CD4-positive, alpha-beta T cell treated with Interleukin-17A for 1 hour (primary cell): ENCODE measurements at regions not wholly inside any gene's neighbourhood (a gene's known extent, or its start where the extent isn't known, plus 50 kb on each side); places are given as distances from the start of the nearest gene placed in this dataset.
"Not testable (repeated sequence)": the region's sequence is repeated elsewhere in the genome, so short reads cannot be mapped to it uniquely, and the experiment has no call there.

Source experiments
- DNase-seq: peaks from one replicate; pipeline ENCODE4 v3.0.0-alpha.2; 2020

DNA sequence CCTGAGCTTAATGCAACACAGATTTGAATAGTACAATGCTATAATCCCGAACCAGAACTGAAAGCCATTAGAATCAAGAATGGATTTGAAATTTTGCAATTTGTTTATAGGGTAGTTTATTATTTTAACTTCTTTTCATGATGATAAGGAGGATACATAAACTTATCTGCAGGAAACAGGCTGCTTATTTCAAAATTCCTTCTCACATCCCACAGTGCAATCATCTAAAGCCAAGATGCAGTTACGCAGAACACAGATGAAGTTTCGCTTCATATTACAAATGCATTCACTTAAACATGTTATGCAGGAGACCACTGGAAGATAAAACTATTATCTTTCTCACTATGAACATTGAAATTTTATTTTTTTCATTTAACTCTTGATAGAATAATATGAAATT lies 1019.6 kb downstream of the PLA2G4A start:
- DNase-seq: no peak

DNA sequence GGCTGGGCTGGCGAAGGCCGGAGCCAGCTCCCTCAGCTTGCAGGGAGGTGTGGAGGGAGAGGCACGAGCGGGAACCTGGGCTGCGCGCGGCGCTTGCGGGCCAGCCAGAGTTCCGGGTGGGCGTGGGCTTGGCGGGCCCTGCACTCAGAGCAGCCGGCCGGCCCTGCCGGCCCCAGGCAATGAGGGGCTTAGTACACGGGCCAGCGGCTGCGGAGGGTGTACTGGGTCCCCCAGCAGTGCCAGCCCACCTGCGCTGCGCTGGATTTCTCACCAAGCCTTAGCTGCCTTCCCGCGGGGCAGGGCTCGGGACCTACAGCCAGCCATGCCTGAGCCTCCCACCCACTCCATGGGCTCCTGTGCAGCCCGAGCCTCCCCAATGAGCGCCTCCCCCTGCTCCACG lies 1021.4 kb downstream of the PLA2G4A start:
- DNase-seq: not testable (repeated sequence)

DNA sequence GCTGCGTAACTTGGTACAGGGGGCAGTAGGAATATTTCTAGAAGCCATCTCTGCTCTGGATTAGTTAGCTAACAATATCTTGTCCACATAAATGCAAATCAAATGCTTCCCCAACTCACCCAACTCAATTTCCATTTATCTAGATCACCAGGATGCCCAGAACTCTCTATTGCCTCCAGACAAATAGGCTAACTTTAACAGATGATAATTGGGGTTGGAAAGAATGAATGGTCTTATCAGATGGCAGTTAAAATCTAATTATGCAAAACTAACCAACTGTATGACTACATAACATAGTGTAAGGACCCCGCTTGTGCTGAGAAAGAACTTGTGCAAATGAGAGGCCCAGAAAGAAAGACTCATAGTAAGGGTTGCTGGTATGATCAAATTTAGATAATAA lies 1024.8 kb downstream of the PLA2G4A start:
- DNase-seq: no peak

DNA sequence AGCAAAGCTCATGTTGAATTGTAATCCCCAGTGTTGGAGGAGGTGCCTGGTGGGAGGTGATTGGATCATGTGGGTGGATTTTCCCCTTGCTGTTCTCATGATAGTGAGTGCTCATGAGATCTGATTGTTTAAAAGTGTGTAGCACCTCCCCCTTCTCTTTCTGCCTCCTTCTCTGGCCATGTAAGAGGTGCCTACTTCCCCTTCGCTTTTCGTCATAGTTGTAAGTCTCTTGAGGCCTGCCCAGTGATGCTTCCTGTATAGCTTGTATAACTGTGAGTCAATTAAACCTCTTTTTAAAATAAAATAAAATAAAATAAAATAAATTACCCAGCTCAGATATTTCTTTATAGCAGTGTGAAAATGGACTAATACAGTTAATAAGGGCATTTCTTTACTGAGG lies 1025.7 kb downstream of the PLA2G4A start:
- no peak for DNase-seq

DNA sequence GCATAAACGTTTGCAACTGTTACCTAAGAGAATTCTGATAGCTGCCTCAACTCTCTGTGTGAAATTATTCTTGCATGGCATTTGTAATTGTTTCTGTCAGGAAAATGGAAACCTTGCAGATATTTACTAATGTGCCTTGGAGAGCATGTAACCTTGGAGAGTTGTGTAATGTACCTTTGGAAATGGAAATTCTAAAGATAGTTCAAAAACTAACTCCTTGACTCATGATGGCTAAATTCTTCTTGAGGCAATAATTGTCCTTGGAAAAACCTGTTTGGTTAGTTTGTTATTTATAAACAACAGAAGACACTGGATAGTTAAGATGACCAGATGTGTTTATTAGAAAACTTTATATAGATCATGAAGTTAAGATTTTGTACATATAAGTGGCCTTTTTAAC lies 1033.8 kb downstream of the PLA2G4A start:
- no peak for DNase-seq

DNA sequence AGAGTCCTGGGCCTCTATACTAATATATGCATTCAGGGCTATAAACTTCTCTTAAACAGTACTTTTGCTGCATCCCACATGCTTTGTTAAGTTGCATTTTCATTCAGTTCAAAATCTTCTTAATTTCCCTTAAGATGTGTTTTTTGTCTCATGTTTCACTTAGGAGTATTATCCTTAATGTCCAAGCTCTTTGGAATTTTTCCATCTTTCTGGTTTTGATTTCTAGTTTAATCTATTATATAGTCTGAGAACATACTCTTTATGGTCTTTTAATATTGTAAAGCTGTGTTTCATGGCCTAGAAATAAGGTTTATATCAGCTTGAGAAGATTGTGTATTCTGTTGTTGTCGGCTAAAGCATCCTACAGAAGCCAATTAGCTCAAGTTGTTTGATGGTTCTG lies 1041.8 kb downstream of the PLA2G4A start:
- no peak for DNase-seq

DNA sequence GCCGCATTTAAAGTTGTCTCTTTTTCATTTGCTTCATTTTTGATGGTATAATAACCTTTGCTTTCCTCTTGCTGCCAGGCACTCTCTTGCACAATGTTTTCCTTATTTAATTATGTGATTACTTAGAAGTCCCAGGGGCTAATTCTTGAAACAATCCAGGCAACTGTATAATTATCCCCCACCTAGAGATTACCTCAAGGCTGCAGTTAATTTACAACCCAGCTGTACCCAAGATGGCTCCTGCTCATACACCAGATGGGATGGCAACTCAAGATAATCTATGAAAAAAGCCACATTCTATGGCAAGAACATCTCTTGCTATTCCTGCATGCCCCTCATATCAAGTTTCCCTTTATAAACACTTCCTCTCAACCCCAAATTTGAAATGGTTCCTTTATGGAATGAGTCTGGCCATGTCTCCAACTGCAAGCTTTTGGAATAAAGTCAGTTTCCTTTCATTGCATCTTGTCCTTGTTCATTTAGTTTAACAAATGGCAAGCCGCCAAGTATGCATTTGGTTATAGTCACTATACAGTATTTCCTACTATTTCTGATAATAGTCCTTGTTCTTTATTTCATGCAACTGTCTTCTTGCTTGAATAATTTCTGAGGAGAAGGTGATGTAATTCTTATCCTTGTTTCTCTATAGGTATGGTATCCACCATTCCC lies 1042.6 kb downstream of the PLA2G4A start:
- no peak for DNase-seq

DNA sequence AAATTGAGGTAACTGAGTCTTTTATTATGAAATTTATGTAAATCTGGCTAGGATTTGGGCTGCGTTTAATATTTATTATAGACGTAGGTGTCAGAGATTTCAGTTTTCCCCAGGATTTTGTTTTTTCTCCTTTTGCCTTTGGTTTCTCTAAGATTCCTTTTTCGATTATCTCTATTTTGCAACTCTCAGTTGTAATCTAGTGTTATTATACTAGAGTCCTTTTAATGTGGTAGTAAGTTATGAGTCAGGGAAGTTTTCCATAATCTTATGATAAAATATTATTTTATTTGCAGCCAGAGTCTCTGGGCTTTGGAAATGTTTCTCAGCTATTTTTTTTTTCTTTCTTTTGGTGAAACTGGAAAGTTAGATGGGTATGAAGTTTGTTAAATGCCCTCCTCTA lies 1043.8 kb downstream of the PLA2G4A start:
- DNase-seq: no peak

DNA sequence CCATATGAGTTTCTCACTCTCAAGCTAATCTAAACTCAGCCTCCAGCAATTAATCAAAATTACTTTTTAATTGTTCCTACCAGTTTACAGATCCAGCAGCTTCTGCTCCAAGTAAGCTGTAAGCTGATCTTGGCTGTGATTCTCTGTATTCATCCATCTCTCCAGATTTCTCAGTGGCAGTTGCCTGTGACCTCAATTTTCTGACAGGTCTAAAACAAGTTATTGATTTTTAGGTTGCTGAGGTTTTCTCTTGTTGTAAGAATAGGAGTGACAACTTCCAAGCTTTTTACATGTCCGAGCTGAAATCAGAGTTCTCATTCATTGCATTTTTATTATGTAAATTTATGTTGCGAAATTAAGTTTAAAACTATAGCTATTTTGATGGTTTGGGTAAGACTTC lies 1044.4 kb downstream of the PLA2G4A start:
- no peak for DNase-seq

DNA sequence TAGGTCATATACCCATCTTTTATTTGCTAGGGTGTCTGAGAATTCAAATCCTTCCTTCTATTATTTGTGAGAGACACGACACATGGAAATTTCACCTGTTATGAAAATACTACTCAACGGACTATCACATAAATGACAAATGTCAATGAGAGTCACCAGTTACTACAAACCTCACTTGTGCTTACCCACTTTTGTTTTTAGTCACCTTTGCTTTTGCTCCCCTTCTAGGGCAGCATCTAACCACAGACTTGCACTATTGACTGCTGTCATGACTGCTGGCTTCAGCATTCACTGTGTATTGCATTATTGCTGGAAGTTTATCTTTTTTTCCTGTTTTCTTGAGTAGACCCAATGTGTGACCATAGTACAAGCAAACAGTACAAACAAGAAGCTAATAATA lies 1048.0 kb downstream of the PLA2G4A start:
- DNase-seq: no peak

DNA sequence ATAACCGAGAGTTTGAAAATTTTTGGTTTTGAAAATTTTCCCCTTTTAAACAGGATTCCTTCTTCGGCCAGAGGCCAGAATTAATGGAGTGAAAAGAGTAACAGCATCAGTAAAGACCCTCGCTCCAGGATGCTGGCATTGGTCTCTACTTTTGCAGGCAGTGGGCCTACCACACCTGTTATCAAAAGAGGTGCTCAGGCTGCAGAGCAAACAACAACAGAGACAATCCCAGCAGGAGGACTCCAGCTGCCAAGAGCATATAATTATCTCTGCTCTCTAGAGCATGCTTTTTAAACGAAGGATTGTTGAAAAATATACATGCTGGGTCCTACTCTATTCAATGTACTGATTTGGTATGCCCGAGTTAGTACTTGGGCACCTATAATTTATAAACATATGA lies 1048.5 kb downstream of the PLA2G4A start:
- no peak for DNase-seq

DNA sequence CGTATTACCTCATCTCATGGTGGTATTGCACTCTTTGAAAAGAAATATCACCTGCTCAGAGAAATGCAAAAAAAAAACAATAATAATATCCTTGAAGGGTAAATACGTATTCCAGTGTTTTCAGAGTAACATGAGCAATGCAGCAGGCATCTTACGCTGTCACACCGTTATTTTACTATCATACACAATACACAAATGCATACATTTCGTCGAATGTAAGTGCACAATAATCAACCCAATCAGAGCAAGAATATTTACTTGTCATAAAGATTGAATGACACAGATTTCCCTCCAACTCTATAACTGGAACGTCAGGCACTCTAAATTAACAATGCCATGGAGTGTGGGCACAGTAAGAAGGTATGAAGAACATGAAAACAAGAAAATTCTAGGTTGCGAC lies 1050.1 kb downstream of the PLA2G4A start:
- DNase-seq: no peak

DNA sequence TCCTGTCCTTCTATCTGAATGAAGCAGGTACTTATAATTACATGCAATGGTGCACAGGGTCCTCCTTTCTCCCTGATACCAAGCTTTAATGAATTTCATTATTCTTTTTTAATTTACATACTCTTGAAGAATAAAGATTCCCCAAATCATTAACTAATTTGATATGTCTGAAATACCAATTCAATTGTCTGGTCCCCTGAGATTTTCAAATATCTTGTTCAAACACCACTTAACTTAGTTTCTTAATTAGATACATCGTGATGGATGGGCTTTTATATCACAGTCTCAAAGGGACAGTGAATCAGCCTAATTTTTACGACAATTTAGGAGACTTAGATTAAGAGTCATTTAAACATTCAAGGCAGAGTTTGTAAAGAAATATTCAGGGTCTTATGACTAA lies 1054.6 kb downstream of the PLA2G4A start:
- DNase-seq: no peak

DNA sequence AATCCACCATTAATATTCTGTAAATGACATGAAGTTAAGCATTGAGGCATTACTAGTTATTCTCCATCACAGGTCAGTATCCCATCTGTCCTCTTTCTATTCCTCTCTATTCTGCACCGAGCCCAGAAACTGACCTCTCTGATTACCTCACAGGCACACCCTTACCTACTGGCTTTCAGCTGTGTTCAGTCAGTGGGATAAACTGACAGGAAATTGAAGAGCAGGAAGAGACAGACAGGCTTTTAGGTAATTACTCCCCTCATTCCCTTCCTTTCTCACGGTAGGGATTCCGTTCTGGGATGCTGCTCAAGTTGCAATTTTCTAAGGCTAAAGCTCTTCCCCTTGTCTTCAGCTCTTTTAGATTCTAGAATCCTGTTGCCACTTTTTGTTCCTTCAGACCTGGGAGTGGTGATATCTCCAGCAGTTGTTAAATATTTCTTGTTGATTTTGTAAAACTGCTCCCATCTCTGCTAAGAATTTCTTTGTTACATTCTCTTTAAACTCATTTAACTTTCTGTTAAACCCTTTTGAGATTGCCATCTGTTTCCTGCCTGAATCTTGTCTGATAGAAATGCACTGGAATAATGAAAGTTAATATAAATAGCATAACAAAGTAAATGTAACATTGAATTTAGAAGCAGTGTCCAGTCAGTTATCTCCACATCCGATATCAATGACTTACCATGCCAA lies 1063.4 kb downstream of the PLA2G4A start:
- no peak for DNase-seq

DNA sequence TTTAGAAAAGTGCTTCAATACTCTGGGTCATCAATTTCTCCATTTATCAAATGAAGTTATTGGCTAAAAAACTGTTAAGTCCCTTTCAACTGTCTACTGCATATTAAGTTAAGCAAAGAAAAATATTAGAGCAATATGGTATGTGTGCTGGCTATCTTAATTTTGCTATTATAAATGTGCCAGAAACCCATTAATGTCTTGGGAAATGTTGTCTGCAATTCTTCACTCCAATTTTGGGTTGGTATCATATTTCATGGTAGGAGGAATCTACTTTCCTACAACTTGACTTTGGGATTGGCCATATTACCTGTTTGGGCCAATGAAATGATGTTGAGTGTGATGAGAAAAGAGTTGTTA lies 1063.9 kb downstream of the PLA2G4A start:
- DNase-seq: no peak

DNA sequence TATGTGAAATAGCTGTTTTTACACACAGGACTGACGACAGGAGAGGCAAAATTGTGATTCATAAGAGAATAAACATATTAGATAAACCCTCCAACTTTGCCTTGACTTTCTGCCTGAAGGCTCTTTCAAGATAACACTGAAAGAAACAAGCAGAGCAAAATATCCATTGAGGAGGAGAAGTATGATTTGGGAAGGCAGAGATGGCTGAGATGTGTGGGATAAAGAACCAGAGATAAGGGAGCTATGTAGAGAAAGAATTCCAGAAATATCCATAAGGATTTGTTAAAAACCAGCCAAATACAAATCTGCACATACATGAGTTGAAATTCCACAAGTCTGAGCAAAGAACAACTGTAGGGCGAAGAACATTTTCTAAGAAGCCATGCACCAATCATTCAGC lies 1064.7 kb downstream of the PLA2G4A start:
- DNase-seq: no peak

DNA sequence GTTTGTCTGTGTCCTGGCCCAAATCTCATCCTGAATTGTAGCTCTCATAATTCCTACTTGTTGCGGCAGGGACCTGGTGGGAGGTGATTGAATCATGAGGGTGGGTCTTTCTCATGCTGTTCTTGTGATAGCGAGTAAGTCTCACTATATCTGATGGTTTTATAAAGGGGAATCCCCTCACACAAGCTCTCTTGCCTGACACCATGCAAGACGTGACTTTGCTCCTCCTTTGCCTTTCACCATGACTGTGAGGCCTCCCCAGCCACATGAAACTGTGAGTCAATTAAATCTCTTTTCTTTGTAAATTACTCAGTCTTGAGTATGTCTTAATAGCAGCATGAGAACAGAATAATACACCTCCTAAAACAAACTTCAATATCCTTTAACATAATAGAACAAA lies 1065.6 kb downstream of the PLA2G4A start:
- DNase-seq: no peak

DNA sequence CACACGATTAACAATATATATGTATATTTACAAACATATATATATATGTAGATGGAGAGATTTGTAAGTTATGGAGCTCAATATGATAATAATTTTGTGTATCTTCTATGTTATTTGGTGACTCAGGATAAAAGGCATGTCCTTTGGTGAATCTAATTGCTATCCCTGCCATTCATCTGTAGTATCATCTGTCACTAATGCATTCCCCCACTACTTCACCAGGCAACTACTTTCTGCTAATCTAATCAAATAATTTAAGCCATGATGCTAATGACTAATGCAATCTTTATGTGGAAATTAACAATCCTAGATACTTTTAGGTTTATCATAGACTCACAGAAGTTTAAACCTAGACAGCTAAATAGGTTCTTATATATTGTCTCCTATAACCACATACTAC lies 1074.5 kb downstream of the PLA2G4A start:
- DNase-seq: no peak

DNA sequence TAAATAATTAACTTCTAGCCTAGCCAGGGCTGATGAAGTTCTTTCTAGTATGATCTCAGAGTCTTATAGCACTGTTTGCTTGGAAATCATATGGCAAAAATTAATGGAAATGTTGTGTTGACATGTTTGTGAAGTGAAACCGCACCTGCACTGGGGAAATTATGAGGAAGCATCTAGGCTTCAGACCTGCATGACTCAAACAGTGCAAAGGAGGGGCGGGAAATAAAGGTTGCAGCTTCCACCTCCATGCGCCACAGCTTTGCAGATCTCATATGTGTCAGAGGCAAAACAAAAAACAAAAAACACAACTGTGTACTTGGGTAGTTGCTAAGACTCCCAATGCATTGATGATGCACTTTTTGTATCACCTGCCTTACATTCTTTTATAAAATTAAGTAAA lies 1080.6 kb downstream of the PLA2G4A start:
- no peak for DNase-seq

DNA sequence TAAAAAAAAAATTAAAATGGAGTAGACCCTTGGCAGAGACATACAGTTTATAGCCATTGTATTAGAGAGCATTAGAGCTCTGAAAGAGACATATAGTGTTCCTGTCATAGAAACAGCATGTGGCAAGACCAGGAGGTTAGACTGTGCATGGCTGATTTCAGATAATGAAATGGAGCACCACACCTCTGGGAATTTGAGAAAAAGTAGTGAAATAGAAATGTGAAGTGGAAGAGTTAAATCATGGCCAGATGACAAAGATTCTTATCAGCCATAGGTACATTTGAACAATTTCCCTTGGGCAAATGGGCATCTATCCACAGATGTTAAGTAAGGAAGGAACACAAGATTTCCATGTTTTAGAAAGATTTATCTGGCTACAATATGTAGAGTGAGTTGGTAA lies 1083.1 kb downstream of the PLA2G4A start:
- no peak for DNase-seq

DNA sequence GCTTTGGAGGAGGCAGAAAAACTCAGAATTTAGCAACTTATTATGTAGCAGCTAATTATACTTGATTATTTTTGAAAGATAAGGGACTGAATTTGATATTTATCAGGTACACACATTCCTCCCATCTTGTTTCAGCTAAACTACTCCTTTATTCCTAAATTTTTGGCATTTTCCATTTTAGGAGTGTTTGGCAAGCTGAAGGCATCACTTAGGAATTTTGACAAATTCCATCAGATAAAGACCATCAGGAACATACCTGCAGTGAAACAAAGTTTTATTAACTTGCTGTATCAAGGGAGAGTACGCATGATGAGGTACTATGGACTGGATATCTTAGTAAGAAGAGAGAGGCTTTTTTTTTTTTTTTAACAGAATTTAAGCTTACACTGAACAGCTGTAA lies 1092.2 kb downstream of the PLA2G4A start:
- no peak for DNase-seq

DNA sequence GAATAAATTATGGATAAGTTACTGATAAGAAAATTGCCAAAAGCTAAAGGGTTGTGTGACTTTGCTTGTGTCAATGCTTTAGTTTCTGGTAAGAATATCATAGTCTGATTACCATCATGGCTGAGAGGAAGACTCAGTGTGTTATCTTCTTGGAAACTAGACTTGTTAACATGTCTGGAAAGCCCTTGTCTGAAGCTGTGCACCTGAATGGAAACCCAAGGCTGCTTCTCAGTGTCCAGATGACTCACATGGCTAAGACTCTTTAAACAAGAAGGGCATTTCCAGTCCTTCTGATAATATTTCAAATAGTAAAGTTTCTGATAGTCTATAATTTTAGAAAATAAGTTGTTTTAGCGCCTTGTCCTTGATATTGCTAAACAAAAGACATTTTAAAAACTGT lies 1092.7 kb downstream of the PLA2G4A start:
- DNase-seq: no peak

DNA sequence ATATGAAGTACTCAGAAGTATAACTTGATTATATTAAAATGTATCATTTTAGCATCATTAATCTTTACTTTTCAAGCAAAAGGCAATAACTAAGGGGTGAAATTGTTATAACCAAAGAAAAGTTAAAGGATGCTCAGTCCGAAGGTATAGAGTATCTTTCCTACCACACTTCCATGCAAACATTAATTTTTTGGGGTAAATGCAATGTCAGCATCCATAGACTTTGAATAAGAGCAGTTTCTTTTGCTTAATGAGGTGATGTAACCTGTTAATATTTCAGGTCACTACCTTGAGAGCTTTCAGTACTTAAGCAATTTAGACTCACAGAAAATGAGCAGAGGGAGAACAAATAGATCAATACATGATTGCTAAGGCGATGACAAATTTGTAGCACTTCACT lies 1093.5 kb downstream of the PLA2G4A start:
- no peak for DNase-seq

DNA sequence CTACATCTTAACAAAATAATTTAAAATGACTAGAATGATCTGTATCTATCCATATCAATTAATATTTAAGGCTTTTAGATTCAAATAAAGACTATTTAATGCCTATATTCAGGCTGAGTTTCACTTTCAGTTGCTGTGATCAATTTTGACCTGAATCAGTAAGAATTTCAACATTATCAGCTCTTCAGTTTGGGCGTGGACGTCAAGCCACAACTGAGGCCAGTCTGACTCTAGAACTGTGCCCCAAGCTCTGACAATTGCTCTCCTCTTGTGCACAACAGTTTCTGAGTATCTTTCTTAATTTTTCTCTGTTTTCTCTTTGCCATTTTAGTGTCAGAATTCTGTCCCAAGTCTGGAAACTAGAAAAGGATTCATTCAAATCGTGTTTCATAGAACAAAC lies 1095.5 kb downstream of the PLA2G4A start:
- DNase-seq: no peak

DNA sequence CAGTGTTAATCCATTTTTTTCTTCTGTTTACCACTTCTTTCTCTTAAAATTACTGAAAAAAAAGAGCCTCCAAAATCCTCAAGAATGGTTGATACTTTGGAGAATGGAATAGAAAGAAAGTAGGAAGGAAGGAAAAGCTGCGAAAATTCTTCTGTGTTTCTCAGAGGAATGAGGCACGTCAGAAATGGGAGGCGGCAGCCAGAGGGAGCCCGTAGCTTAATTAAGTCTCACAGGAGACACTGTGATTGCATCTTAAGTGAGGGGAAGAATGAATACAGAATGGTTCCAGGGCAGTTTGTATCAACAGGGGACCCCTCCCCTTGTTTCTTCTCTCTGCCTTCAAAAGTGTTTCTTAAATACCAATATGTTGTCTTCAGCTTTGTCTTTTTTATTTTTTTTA lies 1099.5 kb downstream of the PLA2G4A start:
- no peak for DNase-seq
